ENCODE measurements at regions not wholly inside any gene's neighbourhood (a gene's known extent, or its start where the extent isn't known, plus 50 kb on each side); places are given as distances from the start of the nearest gene placed in this dataset.

- TF ChIP-seq CTCF (IDR thresholded peaks at IDR 0.05; ENCODE audit: low read depth, low read length, poor library complexity, severe bottlenecking): no peak
- TF ChIP-seq EZH2phosphoT487 (IDR thresholded peaks at IDR 0.05; ENCODE audit: borderline replicate concordance, low read length): no peak
Observed at GRCh38 chr2:38450509-38450908, 73.4 kb upstream of the ATL2 start.
